GM23248 (cell line): ENCODE measurements at regions not wholly inside any gene's neighbourhood (a gene's known extent, or its start where the extent isn't known, plus 50 kb on each side); places are given as distances from the start of the nearest gene placed in this dataset.

Source experiments
- DNase-seq: peaks from one replicate; pipeline ENCODE4 v3.0.0-alpha.2; 2015
- H2AFZ ChIP-seq: fragments of 200-600 bp; sonication (generic); 2 replicates; pipeline ENCODE4 v1.6.1; 2016; ENCODE audit warnings: antibody characterized with exemption
- H3F3A ChIP-seq: fragments of 200-600 bp; sonication (generic); 2 replicates; pipeline ENCODE4 v1.6.1; 2016; ENCODE audit warnings: mild to moderate bottlenecking, antibody characterized with exemption, mixed run types; ENCODE audit not compliant: insufficient read depth
- H3K27ac ChIP-seq: fragments of 200-600 bp; sonication (generic); 2 replicates; pipeline ENCODE4 v1.5.1; 2016; ENCODE audit warnings: mild to moderate bottlenecking
- H3K27me3 ChIP-seq: fragments of 200-600 bp; sonication (generic); replicated peaks from 2 replicates; pipeline ENCODE4 v1.6.1; 2016; ENCODE audit warnings: mild to moderate bottlenecking; ENCODE audit not compliant: insufficient read depth
- H3K36me3 ChIP-seq: fragments of 200-600 bp; sonication (generic); 2 replicates; pipeline ENCODE4 v1.6.1; 2016; ENCODE audit warnings: low read depth, mild to moderate bottlenecking
- H3K4me1 ChIP-seq: fragments of 200-600 bp; sonication (generic); 2 replicates; pipeline ENCODE4 v1.6.1; 2016; ENCODE audit warnings: mild to moderate bottlenecking; ENCODE audit not compliant: insufficient read depth
- H3K4me2 ChIP-seq: fragments of 200-600 bp; sonication (generic); one replicate; pipeline ENCODE4 v1.6.1; 2016; ENCODE audit warnings: mild to moderate bottlenecking; ENCODE audit not compliant: unreplicated experiment
- H3K4me3 ChIP-seq: fragments of 200-600 bp; sonication (generic); 2 replicates; pipeline ENCODE4 v1.5.1; 2016; ENCODE audit warnings: mild to moderate bottlenecking
- H3K79me2 ChIP-seq: fragments of 200-600 bp; sonication (generic); 2 replicates; pipeline ENCODE4 v1.6.1; 2016; ENCODE audit warnings: mild to moderate bottlenecking; ENCODE audit not compliant: insufficient read depth
- H3K9ac ChIP-seq: fragments of 200-600 bp; sonication (generic); 2 replicates; pipeline ENCODE4 v1.6.1; 2016; ENCODE audit warnings: mild to moderate bottlenecking
- H3K9me2 ChIP-seq: fragments of 200-600 bp; sonication (generic); 2 replicates; pipeline ENCODE4 v1.6.1; 2016; ENCODE audit warnings: mixed run types, mild to moderate bottlenecking, moderate library complexity; ENCODE audit not compliant: insufficient read depth
- H3K9me3 ChIP-seq: fragments of 200-600 bp; sonication (generic); one replicate; pipeline ENCODE4 v1.6.1; 2017; ENCODE audit warnings: low read depth
- H4K20me1 ChIP-seq: fragments of 200-600 bp; sonication (generic); 2 replicates; pipeline ENCODE4 v1.6.0; 2016; ENCODE audit not compliant: insufficient read depth
- EZH2 ChIP-seq: fragments of 200-600 bp; sonication (generic); IDR thresholded peaks from 2 replicates; pipeline ENCODE4 v1.6.1; 2018; ENCODE audit warnings: antibody characterized with exemption, mild to moderate bottlenecking; ENCODE audit not compliant: insufficient read depth, poor library complexity, severe bottlenecking
- EZH2phosphoT487 ChIP-seq: fragments of 200-600 bp; sonication (generic); IDR thresholded peaks from 2 replicates; pipeline ENCODE4 v1.6.1; 2018; ENCODE audit warnings: antibody characterized with exemption, moderate library complexity, mild to moderate bottlenecking, low read depth; ENCODE audit not compliant: insufficient read depth
- WGBS, 2 experiments: methylation state at CpG; one replicate each; pipeline ENCODE4 v1.1.6; 2015 to 2017; ENCODE audit warnings: low lambda C conversion rate in 2 of 2, low coverage in 1 of 2; ENCODE audit errors: missing lambda C conversion rate in 2 of 2; 5-methylcytosine and 5-hydroxymethylcytosine counted together
- in situ Hi-C: fragments of 300-500 bp; cut with MboI; formaldehyde crosslinking; loops from 2 replicates; pipeline ENCODE4 v1.15.0; 2020

- Histone ChIP-seq H3K36me3 (no peaks in the 10 kb centered on the region), H3K27me3 (peaks cover 56% of the 10 kb centered on the region), H2AFZ (no peak overlapping the region), H3K9ac (no peak overlapping the region), H3K4me3 (no peak overlapping the region), H3K27ac (no peak overlapping the region), H3K9me3 (no peaks in the 10 kb centered on the region), H4K20me1 (no peaks in the 10 kb centered on the region), H3K4me1 (no peaks in the 10 kb centered on the region), H3F3A (no peaks in the 10 kb centered on the region), H3K4me2 (no peak overlapping the region), H3K79me2 (no peaks in the 10 kb centered on the region), H3K9me2 (no peaks in the 10 kb centered on the region)
- TF ChIP-seq EZH2 (peak; percentile 28), EZH2phosphoT487 (no peak)
- 22 to 23% methylated on average over 29 to 35 of the region's 36 CpGs for WGBS, 2 experiments
- no peak for DNase-seq
- in situ Hi-C loops: no loop called here
Measured at GRCh38 chr12:132385923-132386751, 56.7 kb upstream of the GALNT9 start.

- in situ Hi-C loops: no loop called here
- TF ChIP-seq EZH2phosphoT487 (no peak), EZH2 (peak; percentile 62)
Measured at GRCh38 chr12:132384916-132385774, 55.8 kb upstream of the GALNT9 start.

GRCh38 chr12:132380641-132381040 is 51.3 kb upstream of the GALNT9 start:
- WGBS, 2 experiments: 25% methylated on average over 3 of the region's 3 CpGs
- H3F3A ChIP-seq: no peaks in the 10 kb centered on the region
- H3K4me3 ChIP-seq: no peak overlapping the region
- no peaks in the 10 kb centered on the region for H3K9me3 ChIP-seq
- in situ Hi-C loops: no loop called here
- H3K9me2 ChIP-seq: no peaks in the 10 kb centered on the region
- no peak overlapping the region for H3K4me2 ChIP-seq
- peaks cover 67% of the 10 kb centered on the region for H3K27me3 ChIP-seq
- H3K27ac ChIP-seq: no peak overlapping the region
- no peaks in the 10 kb centered on the region for H3K4me1 ChIP-seq
- TF ChIP-seq EZH2phosphoT487 (no peak), EZH2 (no peak)
- no peaks in the 10 kb centered on the region for H3K36me3 ChIP-seq
- no peaks in the 10 kb centered on the region for H4K20me1 ChIP-seq
- no peaks in the 10 kb centered on the region for H3K79me2 ChIP-seq
- no peak overlapping the region for H2AFZ ChIP-seq
- DNase-seq: no peak
- H3K9ac ChIP-seq: no peak overlapping the region

More at GRCh38 chr12:132384916-132385774, 55.8 kb upstream of the GALNT9 start:
- WGBS, 2 experiments: 34 to 35% methylated on average over 25 of the region's 25 CpGs
- no peak for DNase-seq
- H3K27ac ChIP-seq: no peak overlapping the region
- peaks cover 61% of the 10 kb centered on the region for H3K27me3 ChIP-seq
- no peaks in the 10 kb centered on the region for H3K4me1 ChIP-seq
- no peaks in the 10 kb centered on the region for H3K79me2 ChIP-seq
- no peaks in the 10 kb centered on the region for H3K36me3 ChIP-seq
- H3K9ac ChIP-seq: no peak overlapping the region
- H3F3A ChIP-seq: no peaks in the 10 kb centered on the region
- no peaks in the 10 kb centered on the region for H3K9me2 ChIP-seq
- H2AFZ ChIP-seq: no peak overlapping the region
- no peak overlapping the region for H3K4me2 ChIP-seq
- H3K4me3 ChIP-seq: no peak overlapping the region
- no peaks in the 10 kb centered on the region for H3K9me3 ChIP-seq
- no peaks in the 10 kb centered on the region for H4K20me1 ChIP-seq

- 78 to 79% methylated on average over 25 of the region's 25 CpGs for WGBS, 2 experiments
- no peak overlapping the region for H3K27ac ChIP-seq
- no peaks in the 10 kb centered on the region for H3F3A ChIP-seq
- peaks cover 67% of the 10 kb centered on the region for H3K27me3 ChIP-seq
- no peak overlapping the region for H3K4me2 ChIP-seq
- no peaks in the 10 kb centered on the region for H3K79me2 ChIP-seq
- TF ChIP-seq EZH2phosphoT487 (no peak), EZH2 (no peak)
- no peak overlapping the region for H2AFZ ChIP-seq
- H3K9ac ChIP-seq: no peak overlapping the region
- in situ Hi-C loops: no loop called here
- H3K4me3 ChIP-seq: no peak overlapping the region
- no peaks in the 10 kb centered on the region for H3K4me1 ChIP-seq
- H4K20me1 ChIP-seq: no peaks in the 10 kb centered on the region
- H3K9me3 ChIP-seq: no peaks in the 10 kb centered on the region
- H3K36me3 ChIP-seq: no peaks in the 10 kb centered on the region
- H3K9me2 ChIP-seq: no peaks in the 10 kb centered on the region
- DNase-seq: no peak
Measured at GRCh38 chr12:132379996-132380395, 50.6 kb upstream of the GALNT9 start.
